ENCODE measurements at regions not wholly inside any gene's neighbourhood (a gene's known extent, or its start where the extent isn't known, plus 50 kb on each side); places are given as distances from the start of the nearest gene placed in this dataset.

DNA sequence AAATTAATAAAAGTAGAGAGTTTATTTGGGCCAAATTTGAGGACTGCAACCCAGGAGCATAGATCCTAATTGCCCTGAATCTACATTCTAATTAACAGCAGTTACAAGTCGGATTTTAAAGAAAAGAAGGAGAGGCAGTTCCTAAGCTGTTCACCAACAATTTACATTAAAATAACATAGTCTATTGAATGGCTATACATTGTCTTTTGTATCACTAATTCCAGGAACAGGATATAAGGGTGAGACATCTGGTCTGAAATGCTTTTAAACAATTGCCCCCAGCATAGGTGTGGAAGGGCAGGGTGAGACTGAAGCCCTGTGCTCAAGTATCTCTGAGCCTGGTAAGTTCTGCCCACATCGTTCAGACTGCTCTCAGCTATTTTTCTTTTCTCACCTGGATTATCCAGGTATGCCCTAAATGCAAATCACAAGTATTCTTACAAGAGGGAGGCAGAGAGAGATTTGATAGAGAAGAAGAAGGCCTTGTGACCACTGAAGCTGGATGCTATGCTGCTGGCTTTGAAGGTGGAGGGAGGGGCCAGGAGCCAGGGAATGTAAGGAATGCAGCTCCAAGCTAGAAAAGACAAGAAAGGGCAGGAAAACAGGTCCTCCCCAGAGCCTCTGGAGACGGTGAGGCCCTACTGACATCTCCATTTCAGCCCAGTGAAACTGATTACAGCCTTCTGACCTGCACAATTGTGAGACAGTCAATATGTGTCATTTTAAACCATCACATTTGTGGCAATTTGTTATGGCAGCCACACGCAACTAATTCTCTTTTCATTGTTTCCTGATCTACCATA is 189.4 kb upstream of the ARL4C start:
- Mint-ChIP-seq H3K27me3 (ENCODE audit: unreplicated experiment) (peaks cover 1% of the 10 kb centered on the region), H3K4me1 (ENCODE audit: unreplicated experiment) (peaks cover 14% of the 10 kb centered on the region)
- peak; percentile 24 for DNase-seq (ENCODE audit: low spot score)

DNA sequence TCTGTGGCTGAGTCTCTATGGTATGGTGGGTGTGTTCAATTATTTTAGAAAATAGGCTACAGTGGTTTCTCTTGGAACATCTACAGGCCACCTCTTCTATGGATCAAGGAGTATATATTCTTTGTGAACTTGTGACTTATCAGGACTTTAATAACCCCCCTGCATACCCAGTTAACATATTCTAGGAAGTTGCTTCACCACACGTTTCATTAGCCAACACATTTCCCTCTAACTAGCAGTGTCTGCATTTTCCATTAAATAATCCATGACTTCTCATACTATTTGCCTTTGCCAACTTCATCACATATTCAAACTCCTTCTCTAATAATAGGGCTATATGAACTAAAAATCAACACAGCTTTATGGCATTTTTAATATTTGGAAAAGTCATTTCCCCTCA is 187.6 kb upstream of the ARL4C start:
- peaks cover 1% of the 10 kb centered on the region for H3K27me3 Mint-ChIP-seq (ENCODE audit: unreplicated experiment)
- no peak overlapping the region for H3K27ac Mint-ChIP-seq (ENCODE audit: unreplicated experiment)

More for the DNA sequence above, 189.4 kb upstream of the ARL4C start:
- H3K4me3 Mint-ChIP-seq (ENCODE audit: unreplicated experiment), result no peak overlapping the region
- peak overlapping the region; percentile 85 for H3K27ac Mint-ChIP-seq (ENCODE audit: unreplicated experiment)
- no peaks in the 10 kb centered on the region for H3K36me3 Mint-ChIP-seq (ENCODE audit: low read depth, unreplicated experiment)
- TF ChIP-seq, protein P1, sequence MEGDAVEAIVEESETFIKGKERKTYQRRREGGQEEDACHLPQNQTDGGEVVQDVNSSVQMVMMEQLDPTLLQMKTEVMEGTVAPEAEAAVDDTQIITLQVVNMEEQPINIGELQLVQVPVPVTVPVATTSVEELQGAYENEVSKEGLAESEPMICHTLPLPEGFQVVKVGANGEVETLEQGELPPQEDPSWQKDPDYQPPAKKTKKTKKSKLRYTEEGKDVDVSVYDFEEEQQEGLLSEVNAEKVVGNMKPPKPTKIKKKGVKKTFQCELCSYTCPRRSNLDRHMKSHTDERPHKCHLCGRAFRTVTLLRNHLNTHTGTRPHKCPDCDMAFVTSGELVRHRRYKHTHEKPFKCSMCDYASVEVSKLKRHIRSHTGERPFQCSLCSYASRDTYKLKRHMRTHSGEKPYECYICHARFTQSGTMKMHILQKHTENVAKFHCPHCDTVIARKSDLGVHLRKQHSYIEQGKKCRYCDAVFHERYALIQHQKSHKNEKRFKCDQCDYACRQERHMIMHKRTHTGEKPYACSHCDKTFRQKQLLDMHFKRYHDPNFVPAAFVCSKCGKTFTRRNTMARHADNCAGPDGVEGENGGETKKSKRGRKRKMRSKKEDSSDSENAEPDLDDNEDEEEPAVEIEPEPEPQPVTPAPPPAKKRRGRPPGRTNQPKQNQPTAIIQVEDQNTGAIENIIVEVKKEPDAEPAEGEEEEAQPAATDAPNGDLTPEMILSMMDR (IDR thresholded peaks at IDR 0.05; ENCODE audit: unreplicated experiment), result no peak
- H3K9me3 Mint-ChIP-seq (ENCODE audit: unreplicated experiment), result no peaks in the 10 kb centered on the region

DNA sequence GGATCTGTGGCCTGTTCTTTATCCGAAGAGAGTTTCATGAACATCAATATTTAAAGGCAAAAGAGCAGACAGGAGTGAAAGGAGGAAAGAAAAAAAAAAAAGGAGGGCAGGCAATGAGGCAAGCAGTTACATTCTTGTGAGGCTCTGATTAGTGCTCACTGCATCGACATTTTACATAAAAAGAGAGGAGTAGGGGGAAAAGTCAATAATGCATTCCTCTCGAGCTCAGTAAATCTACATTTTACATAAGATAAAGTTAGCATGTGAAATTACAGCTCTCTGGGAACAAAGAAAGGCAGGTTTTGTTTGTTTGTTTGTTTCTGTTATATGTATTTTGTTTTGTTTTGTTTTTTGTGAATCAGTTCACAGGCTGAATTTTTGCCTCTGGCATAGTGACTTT is 187.1 kb upstream of the ARL4C start:
- TF ChIP-seq, protein P1 (IDR thresholded peaks at IDR 0.05; ENCODE audit: unreplicated experiment), result no peak
- no peak overlapping the region for H3K4me3 Mint-ChIP-seq (ENCODE audit: unreplicated experiment)
- no peaks in the 10 kb centered on the region for H3K36me3 Mint-ChIP-seq (ENCODE audit: low read depth, unreplicated experiment)
- H3K27ac Mint-ChIP-seq (ENCODE audit: unreplicated experiment), result no peak overlapping the region
- no peaks in the 10 kb centered on the region for H3K9me3 Mint-ChIP-seq (ENCODE audit: unreplicated experiment)
- H3K4me1 Mint-ChIP-seq (ENCODE audit: unreplicated experiment), result peaks cover 12% of the 10 kb centered on the region
- no peak for DNase-seq (ENCODE audit: low spot score)
- H3K27me3 Mint-ChIP-seq (ENCODE audit: unreplicated experiment), result peaks cover 1% of the 10 kb centered on the region

More for the DNA sequence above, 187.6 kb upstream of the ARL4C start:
- Mint-ChIP-seq H3K36me3 (ENCODE audit: low read depth, unreplicated experiment) (no peaks in the 10 kb centered on the region), H3K4me3 (ENCODE audit: unreplicated experiment) (no peak overlapping the region), H3K9me3 (ENCODE audit: unreplicated experiment) (no peaks in the 10 kb centered on the region), H3K4me1 (ENCODE audit: unreplicated experiment) (peaks cover 12% of the 10 kb centered on the region)
- DNase-seq (ENCODE audit: low spot score), result no peak
- TF ChIP-seq, protein P1 (IDR thresholded peaks at IDR 0.05; ENCODE audit: unreplicated experiment), result no peak

DNA sequence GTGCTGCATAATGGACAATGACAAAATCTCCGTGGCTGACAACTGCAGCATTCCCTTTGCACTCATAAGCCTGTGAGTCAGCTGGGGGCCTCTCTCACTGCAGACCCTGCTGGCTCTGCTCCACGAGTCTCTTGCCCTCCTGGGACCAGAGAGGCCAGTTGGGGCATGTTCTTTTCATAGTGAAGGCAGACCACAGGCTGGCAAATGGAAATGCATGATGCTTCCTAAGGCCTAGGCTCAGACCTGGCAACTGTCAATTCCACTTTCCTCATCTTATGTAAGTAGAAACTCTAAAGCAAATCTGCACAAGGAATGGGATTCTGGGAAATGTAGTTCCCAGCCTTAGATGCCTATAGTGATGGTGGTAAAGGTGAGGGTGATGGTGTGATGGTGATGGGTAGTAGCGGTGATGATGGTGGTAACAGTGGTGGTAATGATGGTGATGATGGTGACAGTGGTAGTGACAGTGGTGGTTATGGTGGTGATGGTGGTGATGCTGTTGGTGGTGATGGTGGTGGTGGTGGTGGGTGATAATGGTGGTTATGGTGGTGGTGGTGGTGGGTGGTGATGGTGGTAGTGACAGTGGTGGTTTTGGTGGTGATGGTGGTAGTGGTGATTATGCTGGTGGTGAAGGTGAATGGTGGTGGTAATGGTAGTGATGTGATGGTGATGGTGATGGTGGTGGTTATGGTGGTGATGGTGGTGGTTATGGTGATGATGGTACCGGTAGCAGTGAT is 185.8 kb upstream of the ARL4C start:
- Mint-ChIP-seq H3K36me3 (ENCODE audit: low read depth, unreplicated experiment) (no peaks in the 10 kb centered on the region), H3K4me1 (ENCODE audit: unreplicated experiment) (peaks cover 12% of the 10 kb centered on the region), H3K27me3 (ENCODE audit: unreplicated experiment) (peaks cover 1% of the 10 kb centered on the region), H3K4me3 (ENCODE audit: unreplicated experiment) (no peak overlapping the region), H3K27ac (ENCODE audit: unreplicated experiment) (no peak overlapping the region), H3K9me3 (ENCODE audit: unreplicated experiment) (no peaks in the 10 kb centered on the region)
- TF ChIP-seq, protein P1 (IDR thresholded peaks at IDR 0.05; ENCODE audit: unreplicated experiment), result no peak
- DNase-seq (ENCODE audit: low spot score), result no peak
